GM12878 (cell line): ENCODE measurements at regions not wholly inside any gene's neighbourhood (a gene's known extent, or its start where the extent isn't known, plus 50 kb on each side); places are given as distances from the start of the nearest gene placed in this dataset.

ENCODE experiments used
- ATAC-seq: fragments of 200-7000 bp; cut with Tn5 transposase; 3 replicates; pipeline ENCODE4 v1.9.1; 2020; ENCODE audit warnings: mild to moderate bottlenecking, moderate library complexity
- BruUV-seq: library from RNA; stranded (reverse); fragments of 400-500 nt; replicated peaks from 2 replicates; lab custom pipeline; 2021; lab: Mats Ljungman, UMichigan
- CTCF ChIA-PET: fragments of 300-600 bp; sonication (Branson Sonifier 250); formaldehyde crosslinking; extraction: SDS; loops from one replicate; lab custom pipeline; 2021; ENCODE audit warnings: inconsistent platforms; lab: Yijun Ruan, JAX
- POLR2A ChIA-PET: fragments of 350-600 bp; formaldehyde crosslinking; extraction: SDS; loops from one replicate; lab custom pipeline; 2021; ENCODE audit warnings: inconsistent platforms; lab: Charles Lee
- RAD21 ChIA-PET: fragments of 300-600 bp; sonication (Branson Sonifier 250); formaldehyde crosslinking; loops from one replicate; lab custom pipeline; 2023; ENCODE audit warnings: antibody characterized with exemption; ENCODE audit not compliant: unreplicated experiment; lab: Charles Lee
- SMC1A ChIA-PET: fragments of 300-600 bp; sonication (Branson Sonifier 250); formaldehyde crosslinking; loops from one replicate; lab custom pipeline; 2023; ENCODE audit not compliant: unreplicated experiment, uncharacterized antibody; lab: Charles Lee
- DNase-seq: peaks from one replicate; pipeline ENCODE4 v3.0.0-alpha.2; 2011; ENCODE audit warnings: low read depth, low spot score
- FAIRE-seq: peaks from 3 replicates; lab custom pipeline; 2011; peaks lifted over from hg19 to GRCh38; lab: Jason Lieb, UNC
- H2AFZ ChIP-seq: 2 replicates; pipeline ENCODE4 v1.6.0; 2011; ENCODE audit warnings: low read depth, low read length, control low read depth; ENCODE audit not compliant: control insufficient read depth
- H3K27ac ChIP-seq: 2 replicates; pipeline ENCODE4 v1.5.1; 2011; ENCODE audit warnings: control low read depth; ENCODE audit not compliant: control insufficient read depth, insufficient read depth
- H3K27me3 ChIP-seq, 2 experiments: replicated peaks in 1 of 2; 2 replicates each; pipeline versions ENCODE4 v1.6.0 to v1.6.1; 2011; ENCODE audit warnings: low read length in 1 of 2; ENCODE audit not compliant: control insufficient read depth in 2 of 2, insufficient read depth in 2 of 2
- H3K36me3 ChIP-seq, 2 experiments: 2 replicates each; pipeline ENCODE4 v1.5.1; 2011; ENCODE audit warnings: low read length in 1 of 2; ENCODE audit not compliant: control insufficient read depth in 2 of 2, insufficient read depth in 2 of 2
- H3K4me1 ChIP-seq: 2 replicates; pipeline ENCODE4 v1.6.1; 2011; ENCODE audit warnings: mild to moderate bottlenecking, low read length, moderate library complexity, mixed read lengths; ENCODE audit not compliant: control insufficient read depth, insufficient read depth
- H3K4me2 ChIP-seq: 2 replicates; pipeline ENCODE4 v1.6.0; 2011; ENCODE audit warnings: control low read depth; ENCODE audit not compliant: control insufficient read depth, insufficient read depth
- H3K4me3 ChIP-seq: fragments of 200-600 bp; sonication (generic); 2 replicates; pipeline ENCODE4 v1.5.1; 2016
- H3K79me2 ChIP-seq: 2 replicates; pipeline ENCODE4 v1.6.0; 2011; ENCODE audit warnings: low read length; ENCODE audit not compliant: control insufficient read depth, insufficient read depth
- H3K9ac ChIP-seq: 2 replicates; pipeline ENCODE4 v1.8.0; 2011; ENCODE audit warnings: low read length, control low read depth, mixed read lengths; ENCODE audit not compliant: control insufficient read depth, insufficient read depth
- H3K9me3 ChIP-seq: replicated peaks from 3 replicates; pipeline ENCODE4 v1.5.1; 2011; ENCODE audit warnings: mild to moderate bottlenecking, low read length; ENCODE audit not compliant: control insufficient read depth, insufficient read depth
- H4K20me1 ChIP-seq: 2 replicates; pipeline ENCODE4 v1.6.0; 2011; ENCODE audit not compliant: control insufficient read depth, insufficient read depth
- ATF7 ChIP-seq: fragments of 450-650 bp; IDR thresholded peaks from 2 replicates; pipeline ENCODE4 v1.6.1; 2016; ENCODE audit warnings: low read depth, mild to moderate bottlenecking
- CHD2 ChIP-seq: IDR thresholded peaks from 2 replicates; pipeline ENCODE4 v1.6.1; 2011; ENCODE audit warnings: low read depth, low read length, improper control_type of control experiment, borderline replicate concordance
- CREB1 ChIP-seq: IDR thresholded peaks from 2 replicates; pipeline ENCODE4 v1.6.1; 2012; ENCODE audit warnings: low read depth, mild to moderate bottlenecking, inconsistent platforms
- GABPA ChIP-seq: IDR thresholded peaks from 2 replicates; pipeline ENCODE4 v1.6.1; 2014; ENCODE audit warnings: antibody characterized with exemption, low read depth, mild to moderate bottlenecking, inconsistent platforms
- HSF1 ChIP-seq: fragments of 150-350 bp; IDR thresholded peaks from 2 replicates; pipeline ENCODE4 v1.6.1; 2014; ENCODE audit warnings: mild to moderate bottlenecking, low read depth, low read length
- IRF5 ChIP-seq: fragments of 450-650 bp; IDR thresholded peaks from 2 replicates; pipeline ENCODE4 v1.6.1; 2017; ENCODE audit warnings: borderline replicate concordance
- JUNB ChIP-seq: IDR thresholded peaks from 2 replicates; pipeline ENCODE4 v1.6.1; 2016; ENCODE audit warnings: antibody characterized with exemption, mild to moderate bottlenecking
- MTA2 ChIP-seq: fragments of 450-650 bp; IDR thresholded peaks from 2 replicates; pipeline ENCODE4 v1.6.1; 2016; ENCODE audit warnings: low read depth, mild to moderate bottlenecking, moderate library complexity
- NRF1 ChIP-seq: conservative IDR thresholded peaks from 2 replicates; pipeline ENCODE4 v1.6.1; 2011; ENCODE audit warnings: mild to moderate bottlenecking, low read depth, low read length, improper control_type of control experiment
- RB1 ChIP-seq: fragments of 450-650 bp; formaldehyde crosslinking; IDR thresholded peaks from 2 replicates; pipeline ENCODE4 v1.6.1; 2017; ENCODE audit warnings: mild to moderate bottlenecking, borderline replicate concordance
- SMAD5 ChIP-seq: IDR thresholded peaks from 2 replicates; pipeline ENCODE4 v1.6.1; 2016; ENCODE audit warnings: antibody characterized with exemption, low read depth
- SMARCA5 ChIP-seq: fragments of 450-650 bp; IDR thresholded peaks from 2 replicates; pipeline ENCODE4 v1.6.1; 2017; ENCODE audit warnings: mild to moderate bottlenecking
- SP1 ChIP-seq: IDR thresholded peaks from one replicate; pipeline ENCODE4 v1.6.1; 2011; ENCODE audit warnings: low read depth, low read length
- ZNF622 ChIP-seq: fragments of 450-650 bp; IDR thresholded peaks from 2 replicates; pipeline ENCODE4 v1.6.1; 2017; ENCODE audit warnings: mild to moderate bottlenecking, inconsistent platforms
- WGBS: methylation state at CpG from one replicate; pipeline ENCODE4 v1.1.6; 2016; ENCODE audit warnings: low lambda C conversion rate; ENCODE audit not compliant: insufficient replicate concordance, insufficient coverage; ENCODE audit errors: missing lambda C conversion rate; 5-methylcytosine and 5-hydroxymethylcytosine counted together
- in situ Hi-C: fragments of 300-500 bp; cut with MboI; formaldehyde crosslinking; loops from 9 replicates; pipeline ENCODE4 v1.14.3; 2018; ENCODE audit warnings: mixed read lengths
- intact Hi-C: fragments of 100-400 bp; cut with micrococcal nuclease; formaldehyde crosslinking; loops from one replicate; pipeline ENCODE4 v1.14.2; 2022; ENCODE audit not compliant: unreplicated experiment

- CTCF ChIA-PET, result interaction anchor here (1.3 kb wide), 1 partner anchor 19 kb away, joined by 4 read pairs; no protein-coding TSS in a partner anchor
- no peak for TF ChIP-seq CREB1
- TF ChIP-seq MTA2, result no peak
- TF ChIP-seq HSF1, result no peak
- 0 out of 2 replicates have a peak, but pooled peaks have one; percentile 29 for TF ChIP-seq ATF7
- TF ChIP-seq, all 136 proteins: peak for 1
- H3K27ac ChIP-seq, result no peak overlapping the region
- SMC1A ChIA-PET, result no interaction called here
- H4K20me1 ChIP-seq, result no peaks in the 10 kb centered on the region
- no TSS peak for BruUV-seq
- intact Hi-C loops, result no loop called here
- RAD21 ChIA-PET, result no interaction called here
- 23% methylated on average over 4 of the region's 4 CpGs for WGBS
- no peaks in the 10 kb centered on the region for H3K4me1 ChIP-seq
- no peaks in the 10 kb centered on the region for H3K36me3 ChIP-seq
- H3K9me3 ChIP-seq, result no peaks in the 10 kb centered on the region; the same call in 2 of the 3 replicates
- no peaks in the 10 kb centered on the region for H3K27me3 ChIP-seq
- no peak for ATAC-seq
- H3K4me3 ChIP-seq, result no peak overlapping the region
- in situ Hi-C loops, result no loop called here
- POLR2A ChIA-PET, result no interaction called here
- H3K9ac ChIP-seq, result no peak overlapping the region
- no peak for DNase-seq
- no peaks in the 10 kb centered on the region for H3K79me2 ChIP-seq
- H2AFZ ChIP-seq, result no peak overlapping the region
- no peak overlapping the region for H3K4me2 ChIP-seq
- FAIRE-seq, result no peak
These were observed 564.1 kb downstream of the EFNB2 start for GRCh38 chr13:105971312-105971711.

GRCh38 chr13:105969761-105970160, 565.7 kb downstream of the EFNB2 start:
- ChIA-PET CTCF (no interaction called here), RAD21 (no interaction called here), SMC1A (no interaction called here), POLR2A (no interaction called here)
- no peaks in the 10 kb centered on the region for H3K36me3 ChIP-seq
- no peak overlapping the region for H3K4me3 ChIP-seq
- no peaks in the 10 kb centered on the region for H3K27me3 ChIP-seq
- no peaks in the 10 kb centered on the region for H3K9me3 ChIP-seq
- H4K20me1 ChIP-seq, result no peaks in the 10 kb centered on the region
- H3K4me1 ChIP-seq, result no peaks in the 10 kb centered on the region
- BruUV-seq, result no TSS peak
- WGBS, result 0% methylated on average over 4 of the region's 4 CpGs
- H3K27ac ChIP-seq, result no peak overlapping the region
- H3K4me2 ChIP-seq, result no peak overlapping the region
- H3K79me2 ChIP-seq, result no peaks in the 10 kb centered on the region
- DNase-seq (no peak), FAIRE-seq (no peak), ATAC-seq (no peak)
- no peak overlapping the region for H2AFZ ChIP-seq
- no peak overlapping the region for H3K9ac ChIP-seq
- in situ Hi-C loops, result no loop called here
- intact Hi-C loops, result no loop called here
- no peak for TF ChIP-seq HSF1
- TF ChIP-seq GABPA, result no peak
- no peak for TF ChIP-seq IRF5
- TF ChIP-seq SMAD5, result no peak
- no peak for TF ChIP-seq CHD2
- TF ChIP-seq RB1, result no peak
- no peak for TF ChIP-seq ZNF622
- no peak for TF ChIP-seq JUNB
- no peak for TF ChIP-seq SP1
- no peak for TF ChIP-seq SMARCA5
- no peak for TF ChIP-seq NRF1
